ENCODE measurements at regions not wholly inside any gene's neighbourhood (a gene's known extent, or its start where the extent isn't known, plus 50 kb on each side); places are given as distances from the start of the nearest gene placed in this dataset.

GRCh38 chr1:29673669-29674626 lies 437.6 kb downstream of the PTPRU start:
- no peak for DNase-seq (ENCODE audit: low read depth, low spot score)

- DNase-seq (ENCODE audit: low read depth, low spot score): no peak
These were observed 436.8 kb downstream of the PTPRU start for GRCh38 chr1:29673228-29673500.

GRCh38 chr1:29672416-29673227 lies 436.3 kb downstream of the PTPRU start:
- no peak for DNase-seq (ENCODE audit: low read depth, low spot score)

- no peak for DNase-seq (ENCODE audit: low read depth, low spot score)
These were observed 435.4 kb downstream of the PTPRU start for GRCh38 chr1:29671446-29672356.

GRCh38 chr1:29670752-29671151 lies 434.4 kb downstream of the PTPRU start:
- DNase-seq (ENCODE audit: low read depth, low spot score): no peak

- DNase-seq (ENCODE audit: low read depth, low spot score): no peak
These were observed 433.6 kb downstream of the PTPRU start for GRCh38 chr1:29669912-29670311.

- DNase-seq (ENCODE audit: low read depth, low spot score): no peak
These were observed 433.0 kb downstream of the PTPRU start for GRCh38 chr1:29669158-29669871.

GRCh38 chr1:29668551-29669157 lies 432.3 kb downstream of the PTPRU start:
- no peak for DNase-seq (ENCODE audit: low read depth, low spot score)

- DNase-seq (ENCODE audit: low read depth, low spot score): no peak
These were observed 431.6 kb downstream of the PTPRU start for GRCh38 chr1:29667951-29668350.

- DNase-seq (ENCODE audit: low read depth, low spot score): no peak
These were observed 428.4 kb downstream of the PTPRU start for GRCh38 chr1:29664711-29665110.

- DNase-seq (ENCODE audit: low read depth, low spot score): no peak
These were observed 422.4 kb downstream of the PTPRU start for GRCh38 chr1:29658688-29659087.

GRCh38 chr1:29657816-29658215 lies 421.5 kb downstream of the PTPRU start:
- DNase-seq (ENCODE audit: low read depth, low spot score): no peak

GRCh38 chr1:29655945-29656850 lies 419.9 kb downstream of the PTPRU start:
- no peak for DNase-seq (ENCODE audit: low read depth, low spot score)

- DNase-seq (ENCODE audit: low read depth, low spot score): no peak
These were observed 418.8 kb downstream of the PTPRU start for GRCh38 chr1:29655145-29655544.

- no peak for DNase-seq (ENCODE audit: low read depth, low spot score)
These were observed 417.6 kb downstream of the PTPRU start for GRCh38 chr1:29653886-29654450.

GRCh38 chr1:29653034-29653810 lies 416.9 kb downstream of the PTPRU start:
- no peak for DNase-seq (ENCODE audit: low read depth, low spot score)

GRCh38 chr1:29651684-29652665 lies 415.7 kb downstream of the PTPRU start:
- DNase-seq (ENCODE audit: low read depth, low spot score): no peak

All from activated CD4-positive, CD25-positive, alpha-beta regulatory T cell treated with anti-CD3 and anti-CD28 coated beads, Interleukin-2, amount 50 U/mL, for 16 hours (primary cell).